WTC11 (cell line): ENCODE measurements at regions not wholly inside any gene's neighbourhood (a gene's known extent, or its start where the extent isn't known, plus 50 kb on each side); places are given as distances from the start of the nearest gene placed in this dataset.

ENCODE experiments used
- ATAC-seq: fragments of 200-7000 bp; cut with Tn5 transposase; 2 replicates; pipeline ENCODE4 v1.10.0; 2021; ENCODE audit warnings: mild to moderate bottlenecking, moderate library complexity
- CTCF ChIA-PET: fragments of 300-600 bp; sonication (Branson Sonifier 250); formaldehyde crosslinking; loops from one replicate; lab custom pipeline; 2021; ENCODE audit warnings: antibody characterized with exemption; lab: Charles Lee
- POLR2A ChIA-PET: fragments of 350-600 bp; sonication (Branson Sonifier 250); formaldehyde crosslinking; loops from one replicate; lab custom pipeline; 2021; ENCODE audit warnings: antibody characterized with exemption; lab: Charles Lee
- DNase-seq: peaks from one replicate; pipeline ENCODE4 v3.0.0; 2021; ENCODE audit warnings: low spot score
- H3K27ac Mint-ChIP-seq: 2 replicates; pipeline ENCODE4 v1.8.0; 2021; ENCODE audit warnings: mixed read lengths
- H3K27me3 Mint-ChIP-seq: 2 replicates; pipeline ENCODE4 v1.8.0; 2021; ENCODE audit warnings: low read depth, mild to moderate bottlenecking, moderate library complexity, mixed read lengths
- H3K36me3 Mint-ChIP-seq: 2 replicates; pipeline ENCODE4 v1.8.0; 2021; ENCODE audit warnings: mixed read lengths
- H3K4me1 Mint-ChIP-seq: 2 replicates; pipeline ENCODE4 v1.8.0; 2022; ENCODE audit warnings: mixed read lengths
- H3K4me3 Mint-ChIP-seq: 2 replicates; pipeline ENCODE4 v1.8.0; 2021; ENCODE audit warnings: mild to moderate bottlenecking, moderate library complexity, mixed read lengths
- H3K9me3 Mint-ChIP-seq: 2 replicates; pipeline ENCODE4 v1.8.0; 2021; ENCODE audit warnings: mixed read lengths
- CTCF ChIP-seq: fragments of 200-600 bp; IDR thresholded peaks from 2 replicates; pipeline ENCODE4 v1.8.0; 2022; ENCODE audit warnings: antibody characterized with exemption
- EMX1 ChIP-seq: fragments of 250-450 bp; sonication (Bioruptor Pico); IDR thresholded peaks from 2 replicates; pipeline ENCODE4 v1.8.0; 2021; ENCODE audit warnings: mild to moderate bottlenecking
- ERG ChIP-seq: fragments of 250-450 bp; sonication (Bioruptor Pico); IDR thresholded peaks from 2 replicates; pipeline ENCODE4 v1.8.0; 2021; ENCODE audit warnings: mild to moderate bottlenecking
- ESRRA ChIP-seq: sonication (generic); formaldehyde crosslinking; IDR thresholded peaks from 2 replicates; pipeline ENCODE4 v1.8.1; 2022; ENCODE audit warnings: mild to moderate bottlenecking, missing genetic modification reagents, borderline replicate concordance
- FOXP1 ChIP-seq: sonication (generic); formaldehyde crosslinking; IDR thresholded peaks from 2 replicates; pipeline ENCODE4 v1.8.0; 2022; ENCODE audit warnings: missing genetic modification reagents, mild to moderate bottlenecking, moderate library complexity, borderline replicate concordance
- HMGA2 ChIP-seq: fragments of 250-450 bp; sonication (Bioruptor Pico); IDR thresholded peaks from 2 replicates; pipeline ENCODE4 v1.4.0; 2021; ENCODE audit warnings: mild to moderate bottlenecking, moderate library complexity
- IRF2 ChIP-seq: sonication (generic); formaldehyde crosslinking; IDR thresholded peaks from 2 replicates; pipeline ENCODE4 v1.8.0; 2022; ENCODE audit warnings: low read depth, missing genetic modification reagents, borderline replicate concordance
- NFATC4 ChIP-seq: fragments of 250-450 bp; sonication (Bioruptor Pico); IDR thresholded peaks from 2 replicates; pipeline ENCODE4 v1.9.0; 2021; ENCODE audit warnings: mild to moderate bottlenecking
- NR2C2 ChIP-seq: sonication (generic); formaldehyde crosslinking; IDR thresholded peaks from 2 replicates; pipeline ENCODE4 v1.8.0; 2022; ENCODE audit warnings: mild to moderate bottlenecking, missing genetic modification reagents
- RORB ChIP-seq: fragments of 250-450 bp; sonication (Bioruptor Pico); IDR thresholded peaks from 2 replicates; pipeline ENCODE4 v1.9.0; 2021; ENCODE audit warnings: mild to moderate bottlenecking
- STAT6 ChIP-seq: sonication (generic); formaldehyde crosslinking; conservative IDR thresholded peaks from 2 replicates; pipeline ENCODE4 v1.8.1; 2023; ENCODE audit warnings: mild to moderate bottlenecking, low read depth, missing genetic modification reagents, moderate library complexity
- TEAD1 ChIP-seq: sonication (generic); formaldehyde crosslinking; IDR thresholded peaks from 2 replicates; pipeline ENCODE4 v1.8.0; 2022; ENCODE audit warnings: mild to moderate bottlenecking, missing genetic modification reagents
- ZBTB21 ChIP-seq: sonication (generic); formaldehyde crosslinking; IDR thresholded peaks from 2 replicates; pipeline ENCODE4 v1.8.1; 2023; ENCODE audit warnings: mild to moderate bottlenecking, missing genetic modification reagents, borderline replicate concordance
- ZNF232 ChIP-seq: sonication (generic); formaldehyde crosslinking; IDR thresholded peaks from 2 replicates; pipeline ENCODE4 v1.8.0; 2022; ENCODE audit warnings: mild to moderate bottlenecking, missing genetic modification reagents
- ZNF263 ChIP-seq: sonication (generic); formaldehyde crosslinking; IDR thresholded peaks from 2 replicates; pipeline ENCODE4 v1.8.1; 2022; ENCODE audit warnings: low read depth, mild to moderate bottlenecking, moderate library complexity, missing genetic modification reagents
- ZNF317 ChIP-seq: sonication (generic); formaldehyde crosslinking; IDR thresholded peaks from 2 replicates; pipeline ENCODE4 v1.8.1; 2023; ENCODE audit warnings: low read depth, mild to moderate bottlenecking, moderate library complexity, missing genetic modification reagents, borderline replicate concordance
- ZNF396 ChIP-seq: fragments of 250-450 bp; sonication (Bioruptor Pico); IDR thresholded peaks from 2 replicates; pipeline ENCODE4 v1.8.0; 2021; ENCODE audit warnings: mild to moderate bottlenecking, moderate library complexity, borderline replicate concordance
- TF ChIP-seq, protein P1 (sequence below): sonication (generic); formaldehyde crosslinking; IDR thresholded peaks from 2 replicates; pipeline ENCODE4 v1.8.0; 2022; ENCODE audit warnings: mild to moderate bottlenecking, missing genetic modification reagents
- TF ChIP-seq, protein P2 (sequence below): sonication (generic); formaldehyde crosslinking; IDR thresholded peaks from 2 replicates; pipeline ENCODE4 v1.8.1; 2023; ENCODE audit warnings: mild to moderate bottlenecking, moderate library complexity, missing genetic modification reagents
- TF ChIP-seq, protein P3 (sequence below): sonication (generic); formaldehyde crosslinking; IDR thresholded peaks from 2 replicates; pipeline ENCODE4 v1.8.0; 2022; ENCODE audit warnings: mild to moderate bottlenecking, missing genetic modification reagents
- TF ChIP-seq, protein P4 (sequence below): sonication (generic); formaldehyde crosslinking; IDR thresholded peaks from 2 replicates; pipeline ENCODE4 v1.8.1; 2022; ENCODE audit warnings: mild to moderate bottlenecking, missing genetic modification reagents, moderate library complexity, borderline replicate concordance

- Mint-ChIP-seq H3K4me1 (peaks cover 21% of the 10 kb centered on the region), H3K27ac (no peak overlapping the region), H3K36me3 (no peaks in the 10 kb centered on the region), H3K9me3 (peaks cover 4% of the 10 kb centered on the region; the same call in 1 of the 2 replicates), H3K27me3 (peaks cover 6% of the 10 kb centered on the region), H3K4me3 (no peak overlapping the region)
- TF ChIP-seq ZNF263: no peak
- no peak for TF ChIP-seq HMGA2
- ChIA-PET CTCF (interaction anchor here (0.8 to 3.5 kb wide), 11 partner anchors 11 to 276 kb away, joined by 3 to 22 read pairs (median 4); no protein-coding TSS in a partner anchor), POLR2A (no interaction called here)
- no peak for DNase-seq
- peak; percentile 62 for ATAC-seq
These were observed 54.3 kb downstream of the FAM241B start for GRCh38 chr10:69684020-69684980.

GRCh38 chr10:69684981-69685353 lies 54.9 kb downstream of the FAM241B start:
- Mint-ChIP-seq H3K4me3 (no peak overlapping the region), H3K27me3 (peaks cover 6% of the 10 kb centered on the region), H3K9me3 (peaks cover 4% of the 10 kb centered on the region; the same call in 1 of the 2 replicates), H3K4me1 (peaks cover 21% of the 10 kb centered on the region), H3K27ac (no peak overlapping the region), H3K36me3 (no peaks in the 10 kb centered on the region)
- DNase-seq (no peak), ATAC-seq (no peak)
- TF ChIP-seq, protein P1, sequence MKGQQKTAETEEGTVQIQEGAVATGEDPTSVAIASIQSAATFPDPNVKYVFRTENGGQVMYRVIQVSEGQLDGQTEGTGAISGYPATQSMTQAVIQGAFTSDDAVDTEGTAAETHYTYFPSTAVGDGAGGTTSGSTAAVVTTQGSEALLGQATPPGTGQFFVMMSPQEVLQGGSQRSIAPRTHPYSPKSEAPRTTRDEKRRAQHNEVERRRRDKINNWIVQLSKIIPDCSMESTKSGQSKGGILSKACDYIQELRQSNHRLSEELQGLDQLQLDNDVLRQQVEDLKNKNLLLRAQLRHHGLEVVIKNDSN (CRISPR knock-in tag): no peak
- TF ChIP-seq, protein P2, sequence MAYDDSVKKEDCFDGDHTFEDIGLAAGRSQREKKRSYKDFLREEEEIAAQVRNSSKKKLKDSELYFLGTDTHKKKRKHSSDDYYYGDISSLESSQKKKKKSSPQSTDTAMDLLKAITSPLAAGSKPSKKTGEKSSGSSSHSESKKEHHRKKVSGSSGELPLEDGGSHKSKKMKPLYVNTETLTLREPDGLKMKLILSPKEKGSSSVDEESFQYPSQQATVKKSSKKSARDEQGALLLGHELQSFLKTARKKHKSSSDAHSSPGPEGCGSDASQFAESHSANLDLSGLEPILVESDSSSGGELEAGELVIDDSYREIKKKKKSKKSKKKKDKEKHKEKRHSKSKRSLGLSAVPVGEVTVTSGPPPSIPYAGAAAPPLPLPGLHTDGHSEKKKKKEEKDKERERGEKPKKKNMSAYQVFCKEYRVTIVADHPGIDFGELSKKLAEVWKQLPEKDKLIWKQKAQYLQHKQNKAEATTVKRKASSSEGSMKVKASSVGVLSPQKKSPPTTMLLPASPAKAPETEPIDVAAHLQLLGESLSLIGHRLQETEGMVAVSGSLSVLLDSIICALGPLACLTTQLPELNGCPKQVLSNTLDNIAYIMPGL (CRISPR knock-in tag): no peak
- TF ChIP-seq IRF2 (no peak), EMX1 (CRISPR knock-in tag) (no peak), ZNF232 (CRISPR knock-in tag) (no peak), ZNF317 (CRISPR knock-in tag) (no peak), CTCF (no peak)
- ChIA-PET CTCF (interaction anchor here (0.8 to 3.5 kb wide), 10 partner anchors 11 to 277 kb away, joined by 3 to 22 read pairs (median 4); no protein-coding TSS in a partner anchor), POLR2A (no interaction called here)

GRCh38 chr10:69685426-69685801 lies 55.4 kb downstream of the FAM241B start:
- ChIA-PET CTCF (interaction anchor here (0.8 to 3.5 kb wide), 8 partner anchors 10 to 169 kb away, joined by 3 to 22 read pairs (median 4); no protein-coding TSS in a partner anchor), POLR2A (no interaction called here)
- Mint-ChIP-seq H3K36me3 (no peaks in the 10 kb centered on the region), H3K4me3 (no peak overlapping the region), H3K4me1 (peaks cover 21% of the 10 kb centered on the region), H3K9me3 (peaks cover 4% of the 10 kb centered on the region; the same call in 1 of the 2 replicates), H3K27me3 (peaks cover 4% of the 10 kb centered on the region), H3K27ac (no peak overlapping the region)
- ATAC-seq (no peak), DNase-seq (no peak)
- TF ChIP-seq TEAD1 (CRISPR knock-in tag) (no peak), ERG (CRISPR knock-in tag) (no peak), RORB (CRISPR knock-in tag) (no peak), ZNF232 (CRISPR knock-in tag) (no peak), IRF2 (no peak), FOXP1 (CRISPR knock-in tag) (no peak), NR2C2 (CRISPR knock-in tag) (no peak), ZNF396 (no peak), ESRRA (no peak), ZBTB21 (no peak), STAT6 (CRISPR knock-in tag) (no peak), NFATC4 (CRISPR knock-in tag) (no peak)
- TF ChIP-seq, protein P3, sequence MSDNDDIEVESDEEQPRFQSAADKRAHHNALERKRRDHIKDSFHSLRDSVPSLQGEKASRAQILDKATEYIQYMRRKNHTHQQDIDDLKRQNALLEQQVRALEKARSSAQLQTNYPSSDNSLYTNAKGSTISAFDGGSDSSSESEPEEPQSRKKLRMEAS (CRISPR knock-in tag): no peak
- TF ChIP-seq, protein P4, sequence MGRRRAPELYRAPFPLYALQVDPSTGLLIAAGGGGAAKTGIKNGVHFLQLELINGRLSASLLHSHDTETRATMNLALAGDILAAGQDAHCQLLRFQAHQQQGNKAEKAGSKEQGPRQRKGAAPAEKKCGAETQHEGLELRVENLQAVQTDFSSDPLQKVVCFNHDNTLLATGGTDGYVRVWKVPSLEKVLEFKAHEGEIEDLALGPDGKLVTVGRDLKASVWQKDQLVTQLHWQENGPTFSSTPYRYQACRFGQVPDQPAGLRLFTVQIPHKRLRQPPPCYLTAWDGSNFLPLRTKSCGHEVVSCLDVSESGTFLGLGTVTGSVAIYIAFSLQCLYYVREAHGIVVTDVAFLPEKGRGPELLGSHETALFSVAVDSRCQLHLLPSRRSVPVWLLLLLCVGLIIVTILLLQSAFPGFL (CRISPR knock-in tag): no peak
